H1 (cell line): ENCODE measurements at regions not wholly inside any gene's neighbourhood (a gene's known extent, or its start where the extent isn't known, plus 50 kb on each side); places are given as distances from the start of the nearest gene placed in this dataset.

Experiments
- BRCA1 ChIP-seq: IDR thresholded peaks from 2 replicates; pipeline ENCODE4 v1.6.1; 2012; ENCODE audit warnings: low read depth, low read length, improper control_type of control experiment
- CBX8 ChIP-seq: fragments of 300-800, 300-1000 bp; sonication (generic); IDR thresholded peaks from 2 replicates; pipeline ENCODE4 v1.7.1; 2016; ENCODE audit warnings: low read depth, low read length, borderline replicate concordance
- EP300 ChIP-seq, 2 experiments: IDR thresholded peaks; 1 replicate in 1 of 2; 2 replicates in 1 of 2; pipeline ENCODE4 v1.6.1; 2011 to 2012; ENCODE audit warnings: low read depth in 2 of 2, low read length in 2 of 2, mild to moderate bottlenecking in 2 of 2, borderline replicate concordance in 1 of 2, inconsistent platforms in 1 of 2, moderate library complexity in 1 of 2
- MAX ChIP-seq: IDR thresholded peaks from 2 replicates; pipeline ENCODE4 v1.6.1; 2012; ENCODE audit warnings: inconsistent platforms
- POLR2A ChIP-seq, 2 experiments: IDR thresholded peaks; 1 replicate in 1 of 2; 2 replicates in 1 of 2; pipeline ENCODE4 v1.6.1; 2011; ENCODE audit warnings: low read depth in 2 of 2, low read length in 2 of 2, mild to moderate bottlenecking in 2 of 2; ENCODE audit errors: control extremely low read depth in 1 of 2
- POLR2AphosphoS5 ChIP-seq: IDR thresholded peaks from 2 replicates; pipeline ENCODE4 v1.6.1; 2011; ENCODE audit warnings: low read depth, low read length
- RFX5 ChIP-seq: IDR thresholded peaks from 2 replicates; pipeline ENCODE4 v1.6.1; 2011; ENCODE audit warnings: low read depth, low read length, improper control_type of control experiment, borderline replicate concordance
- SRF ChIP-seq: IDR thresholded peaks from 2 replicates; pipeline ENCODE4 v1.6.1; 2011; ENCODE audit warnings: mild to moderate bottlenecking, low read depth, low read length, moderate library complexity
- TAF7 ChIP-seq: optimal IDR thresholded peaks from 2 replicates; pipeline ENCODE3; 2011; ENCODE audit warnings: low read depth, mild to moderate bottlenecking, inconsistent platforms, low read length, moderate library complexity, borderline replicate concordance
- TF ChIP-seq, protein P1 (sequence below), 3 experiments: IDR thresholded peaks; 1 replicate in 2 of 3; 2 replicates in 1 of 3; pipeline versions ENCODE4 v1.5.1 to v1.6.1; 2011; ENCODE audit warnings: low read length in 3 of 3, mild to moderate bottlenecking in 3 of 3, inconsistent platforms in 2 of 3, low read depth in 1 of 3, moderate library complexity in 1 of 3; ENCODE audit not compliant: insufficient read depth in 1 of 3; ENCODE audit errors: control extremely low read depth in 1 of 3

GRCh38 chr12:105461944-105462762 lies 131.7 kb downstream of the C12orf75 start:
- TF ChIP-seq, protein P1, sequence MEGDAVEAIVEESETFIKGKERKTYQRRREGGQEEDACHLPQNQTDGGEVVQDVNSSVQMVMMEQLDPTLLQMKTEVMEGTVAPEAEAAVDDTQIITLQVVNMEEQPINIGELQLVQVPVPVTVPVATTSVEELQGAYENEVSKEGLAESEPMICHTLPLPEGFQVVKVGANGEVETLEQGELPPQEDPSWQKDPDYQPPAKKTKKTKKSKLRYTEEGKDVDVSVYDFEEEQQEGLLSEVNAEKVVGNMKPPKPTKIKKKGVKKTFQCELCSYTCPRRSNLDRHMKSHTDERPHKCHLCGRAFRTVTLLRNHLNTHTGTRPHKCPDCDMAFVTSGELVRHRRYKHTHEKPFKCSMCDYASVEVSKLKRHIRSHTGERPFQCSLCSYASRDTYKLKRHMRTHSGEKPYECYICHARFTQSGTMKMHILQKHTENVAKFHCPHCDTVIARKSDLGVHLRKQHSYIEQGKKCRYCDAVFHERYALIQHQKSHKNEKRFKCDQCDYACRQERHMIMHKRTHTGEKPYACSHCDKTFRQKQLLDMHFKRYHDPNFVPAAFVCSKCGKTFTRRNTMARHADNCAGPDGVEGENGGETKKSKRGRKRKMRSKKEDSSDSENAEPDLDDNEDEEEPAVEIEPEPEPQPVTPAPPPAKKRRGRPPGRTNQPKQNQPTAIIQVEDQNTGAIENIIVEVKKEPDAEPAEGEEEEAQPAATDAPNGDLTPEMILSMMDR (IDR thresholded peaks at IDR 0.05; ENCODE audit: control extremely low read depth in 1 of 3, insufficient read depth in 1 of 3, low read depth in 1 of 3, low read length in 3 of 3) = no peak
- TF ChIP-seq POLR2A (IDR thresholded peaks at IDR 0.05; ENCODE audit: control extremely low read depth in 1 of 2, low read depth in 2 of 2, low read length in 2 of 2) = no peak
- TF ChIP-seq RFX5 = no peak
- TF ChIP-seq SRF = no peak
- no peak for TF ChIP-seq CBX8
- no peak for TF ChIP-seq BRCA1
- no peak for TF ChIP-seq EP300 (IDR thresholded peaks at IDR 0.05; ENCODE audit: borderline replicate concordance in 1 of 2, low read depth in 2 of 2, low read length in 2 of 2)
- TF ChIP-seq POLR2AphosphoS5 = no peak
- no peak for TF ChIP-seq MAX
- no peak for TF ChIP-seq TAF7
